Esophagus muscularis mucosa (tissue), 4 donors: ENCODE measurements at regions not wholly inside any gene's neighbourhood (a gene's known extent, or its start where the extent isn't known, plus 50 kb on each side); places are given as distances from the start of the nearest gene placed in this dataset.

Experiments
- DNase-seq: peaks from one replicate; pipeline ENCODE4 v3.0.0-alpha.2; 2017; ENCODE audit errors: extremely low spot score
- H3K27ac ChIP-seq, 4 donors: fragments of 200-600 bp; sonication (generic); replicated peaks in 1 of 4; 1 replicate in 3 of 4; 2 replicates in 1 of 4; pipeline ENCODE4 v1.5.1; 2016 to 2019; ENCODE audit warnings: mild to moderate bottlenecking in 1 of 4
- H3K27me3 ChIP-seq, 4 donors: fragments of 200-600 bp; sonication (generic); one replicate each; pipeline versions ENCODE4 v1.5.1 to v1.6.0; 2016 to 2019
- H3K36me3 ChIP-seq, 4 donors: fragments of 200-600 bp; sonication (generic); one replicate each; pipeline ENCODE4 v1.5.1; 2016 to 2019
- H3K4me1 ChIP-seq, 4 donors: fragments of 200-600 bp; sonication (generic); one replicate each; pipeline ENCODE4 v1.5.1; 2016 to 2019
- H3K4me3 ChIP-seq, 4 donors: fragments of 200-600 bp; sonication (generic); 1 replicate in 2 of 4; 2 replicates in 2 of 4; pipeline ENCODE4 v1.5.1; 2016 to 2019; ENCODE audit warnings: mild to moderate bottlenecking in 4 of 4, moderate library complexity in 1 of 4
- H3K9me3 ChIP-seq, 4 donors: fragments of 200-600 bp; sonication (generic); 1 replicate in 3 of 4; 2 replicates in 1 of 4; pipeline ENCODE4 v1.5.1; 2016 to 2019
- CTCF ChIP-seq, 3 experiments: fragments of 200-600 bp in 2 of 3; fragments of 450-650 bp in 1 of 3; sonication (generic) in 2 of 3; IDR thresholded peaks; one replicate each; pipeline ENCODE4 v1.5.1; 2017 to 2019; ENCODE audit warnings: antibody characterized with exemption in 3 of 3, mild to moderate bottlenecking in 2 of 3, moderate library complexity in 1 of 3
- EP300 ChIP-seq: sonication (generic); formaldehyde crosslinking; IDR thresholded peaks from one replicate; pipeline ENCODE4 v1.6.1; 2017; ENCODE audit warnings: antibody characterized with exemption
- POLR2A ChIP-seq: fragments of 450-650 bp; IDR thresholded peaks from one replicate; pipeline ENCODE4 v1.6.1; 2017; ENCODE audit warnings: antibody characterized with exemption, moderate library complexity, mild to moderate bottlenecking, low read depth
- POLR2AphosphoS5 ChIP-seq, 2 donors: sonication (generic); formaldehyde crosslinking; IDR thresholded peaks; one replicate each; pipeline ENCODE4 v1.6.1; 2017; ENCODE audit warnings: antibody characterized with exemption in 2 of 2
- WGBS: methylation state at CpG from one replicate; pipeline ENCODE4 v1.1.5; 2018; 5-methylcytosine and 5-hydroxymethylcytosine counted together
- intact Hi-C: fragments of 100-400 bp; cut with DNase I; formaldehyde crosslinking; loops from one replicate; pipeline ENCODE4 v1.15.1; 2023

GRCh38 chr3:15969874-15970640 lies 172.3 kb upstream of the ANKRD28 start:
- Histone ChIP-seq H3K4me3 (no peak overlapping the region), H3K27me3 (no peaks in the 10 kb centered on the region), H3K27ac (no peak overlapping the region), H3K4me1 (no peaks in the 10 kb centered on the region), H3K36me3 (no peaks in the 10 kb centered on the region), H3K9me3 (no peaks in the 10 kb centered on the region)
- intact Hi-C loops, result no loop called here
- no peak for TF ChIP-seq EP300
- TF ChIP-seq POLR2A, result no peak
- TF ChIP-seq POLR2AphosphoS5 (IDR thresholded peaks at IDR 0.05), result no peak
- TF ChIP-seq CTCF (IDR thresholded peaks at IDR 0.05), result no peak
- 77% methylated on average over 4 of the region's 5 CpGs for WGBS
- DNase-seq, result peak; percentile 90

GRCh38 chr3:15973414-15973813 lies 175.6 kb upstream of the ANKRD28 start:
- no peak for TF ChIP-seq CTCF (IDR thresholded peaks at IDR 0.05)
- no peak for TF ChIP-seq POLR2AphosphoS5 (IDR thresholded peaks at IDR 0.05)
- no peak for TF ChIP-seq EP300
- Histone ChIP-seq H3K27ac (no peak overlapping the region), H3K4me1 (no peaks in the 10 kb centered on the region), H3K4me3 (no peak overlapping the region), H3K36me3 (no peaks in the 10 kb centered on the region), H3K27me3 (no peaks in the 10 kb centered on the region), H3K9me3 (no peaks in the 10 kb centered on the region)
- 95% methylated on average over 8 of the region's 8 CpGs for WGBS
- peak; percentile 87 for DNase-seq
- intact Hi-C loops, result no loop called here

DNA sequence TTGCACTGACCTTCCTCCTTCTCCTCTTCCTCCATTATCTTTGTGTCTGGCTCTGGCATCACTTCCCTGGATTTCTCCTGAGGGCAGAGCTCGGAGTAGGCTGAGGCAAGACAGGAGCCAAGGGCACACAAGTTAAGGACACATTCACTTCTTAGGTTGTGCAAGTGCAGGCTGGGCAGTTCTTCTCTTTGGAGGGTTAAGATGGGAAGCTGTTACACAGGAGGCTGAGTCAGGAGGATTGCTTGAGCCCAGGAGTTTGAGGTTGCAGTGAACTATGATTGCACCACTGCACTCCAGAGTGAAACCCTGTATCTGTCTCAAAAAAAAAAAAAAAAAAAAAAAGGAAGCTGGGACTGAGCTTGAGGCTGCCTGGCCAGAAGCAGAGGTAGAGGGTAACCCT lies 176.2 kb upstream of the ANKRD28 start:
- no peak for TF ChIP-seq POLR2A
- no peak for TF ChIP-seq EP300
- no peak for TF ChIP-seq CTCF (IDR thresholded peaks at IDR 0.05)
- no peak for TF ChIP-seq POLR2AphosphoS5 (IDR thresholded peaks at IDR 0.05)
- 70% methylated on average over 1 of the region's 1 CpG for WGBS
- H3K9me3 ChIP-seq, result no peaks in the 10 kb centered on the region
- DNase-seq, result peak; percentile 55
- H3K4me1 ChIP-seq, result no peaks in the 10 kb centered on the region
- no peaks in the 10 kb centered on the region for H3K36me3 ChIP-seq
- H3K27ac ChIP-seq, result no peak overlapping the region
- H3K4me3 ChIP-seq, result no peak overlapping the region
- no peaks in the 10 kb centered on the region for H3K27me3 ChIP-seq
- intact Hi-C loops, result no loop called here

DNA sequence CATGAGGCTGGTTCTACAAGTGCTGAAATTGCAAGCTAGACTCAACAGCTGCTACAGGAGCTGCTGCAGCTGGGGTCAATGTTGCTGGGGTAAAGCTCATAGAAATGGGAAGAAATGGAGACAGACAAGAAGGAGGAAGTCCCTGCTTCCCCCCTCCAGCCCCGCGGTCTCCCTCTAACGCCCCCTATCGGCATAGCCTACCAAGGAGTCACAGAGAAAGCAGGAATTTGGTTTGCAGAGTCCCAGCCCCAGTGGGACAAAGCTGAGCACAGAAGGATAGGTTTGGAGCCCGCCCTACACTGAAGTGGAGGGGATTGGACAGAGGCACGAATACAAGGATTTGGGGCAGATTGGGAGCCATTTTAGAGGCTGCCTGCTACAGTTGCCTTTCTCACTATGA lies 176.9 kb upstream of the ANKRD28 start:
- H3K9me3 ChIP-seq, result no peaks in the 10 kb centered on the region
- intact Hi-C loops, result no loop called here
- no peaks in the 10 kb centered on the region for H3K36me3 ChIP-seq
- no peak for TF ChIP-seq CTCF (IDR thresholded peaks at IDR 0.05)
- TF ChIP-seq POLR2A, result no peak
- no peak for TF ChIP-seq POLR2AphosphoS5 (IDR thresholded peaks at IDR 0.05)
- TF ChIP-seq EP300, result no peak
- 23% methylated on average over 6 of the region's 6 CpGs for WGBS
- H3K4me1 ChIP-seq, result no peaks in the 10 kb centered on the region
- H3K27ac ChIP-seq, result no peak overlapping the region
- no peak overlapping the region for H3K4me3 ChIP-seq
- no peaks in the 10 kb centered on the region for H3K27me3 ChIP-seq
- DNase-seq, result no peak

GRCh38 chr3:15976524-15976923 lies 178.7 kb upstream of the ANKRD28 start:
- 60% methylated on average over 2 of the region's 2 CpGs for WGBS
- peak; percentile 60 for DNase-seq
- no peaks in the 10 kb centered on the region for H3K36me3 ChIP-seq
- no peak overlapping the region for H3K4me3 ChIP-seq
- no peaks in the 10 kb centered on the region for H3K27me3 ChIP-seq
- H3K4me1 ChIP-seq, result no peaks in the 10 kb centered on the region
- H3K27ac ChIP-seq, result no peak overlapping the region
- TF ChIP-seq CTCF (IDR thresholded peaks at IDR 0.05) (no peak), POLR2A (no peak), EP300 (no peak), POLR2AphosphoS5 (IDR thresholded peaks at IDR 0.05) (no peak)
- no peaks in the 10 kb centered on the region for H3K9me3 ChIP-seq
- intact Hi-C loops, result no loop called here
